BLaER1 (cell line): ENCODE measurements at regions not wholly inside any gene's neighbourhood (a gene's known extent, or its start where the extent isn't known, plus 50 kb on each side); places are given as distances from the start of the nearest gene placed in this dataset.
"Not testable (repeated sequence)": the region's sequence is repeated elsewhere in the genome, so short reads cannot be mapped to it uniquely, and the experiment has no call there.

Experiments used
- H3K27ac ChIP-seq: shearing (Covaris generic); formaldehyde crosslinking; 2 replicates; pipeline ENCODE4 v1.8.1; 2022
- H3K27me3 ChIP-seq: shearing (Covaris generic); formaldehyde crosslinking; 2 replicates; pipeline ENCODE4 v1.8.1; 2022
- H3K36me3 ChIP-seq: shearing (Covaris generic); formaldehyde crosslinking; 2 replicates; pipeline ENCODE4 v1.8.1; 2022
- H3K4me1 ChIP-seq: shearing (Covaris generic); formaldehyde crosslinking; 2 replicates; pipeline ENCODE4 v1.8.1; 2022
- H3K4me2 ChIP-seq: shearing (Covaris generic); formaldehyde crosslinking; 2 replicates; pipeline ENCODE4 v1.8.1; 2022
- H3K4me3 ChIP-seq: shearing (Covaris generic); formaldehyde crosslinking; 2 replicates; pipeline ENCODE4 v1.8.1; 2022
- H3K9ac ChIP-seq: shearing (Covaris generic); formaldehyde crosslinking; 2 replicates; pipeline ENCODE4 v1.8.1; 2022
- H3K9me3 ChIP-seq: shearing (Covaris generic); formaldehyde crosslinking; 2 replicates; pipeline ENCODE4 v1.8.1; 2022
- H4K20me1 ChIP-seq: shearing (Covaris generic); formaldehyde crosslinking; 2 replicates; pipeline ENCODE4 v1.8.1; 2022
- Cebpa-rat ChIP-seq: shearing (Covaris generic); IDR thresholded peaks from 2 replicates; pipeline ENCODE4 v1.8.1; 2022

GRCh38 chr6:11894212-11894611 is 115.6 kb upstream of the ADTRP start:
- no peaks in the 10 kb centered on the region for H3K4me1 ChIP-seq
- no peak overlapping the region for H3K27ac ChIP-seq
- no peak overlapping the region for H3K9ac ChIP-seq
- H3K9me3 ChIP-seq = no peaks in the 10 kb centered on the region
- no peak overlapping the region for H3K4me3 ChIP-seq
- H3K27me3 ChIP-seq = no peaks in the 10 kb centered on the region
- H4K20me1 ChIP-seq = no peaks in the 10 kb centered on the region
- H3K36me3 ChIP-seq = no peaks in the 10 kb centered on the region
- H3K4me2 ChIP-seq = no peak overlapping the region
- TF ChIP-seq Cebpa-rat = no peak

GRCh38 chr6:11891547-11891946 is 112.9 kb upstream of the ADTRP start:
- H3K9ac ChIP-seq = no peak overlapping the region
- H4K20me1 ChIP-seq = no peaks in the 10 kb centered on the region
- H3K36me3 ChIP-seq = no peaks in the 10 kb centered on the region
- no peak overlapping the region for H3K4me3 ChIP-seq
- H3K4me2 ChIP-seq = no peak overlapping the region
- no peaks in the 10 kb centered on the region for H3K4me1 ChIP-seq
- no peaks in the 10 kb centered on the region for H3K9me3 ChIP-seq
- H3K27ac ChIP-seq = no peak overlapping the region
- TF ChIP-seq Cebpa-rat = no peak
- no peaks in the 10 kb centered on the region for H3K27me3 ChIP-seq

GRCh38 chr6:11890849-11891248 is 112.2 kb upstream of the ADTRP start:
- Histone ChIP-seq H3K9ac (no peak overlapping the region), H3K4me3 (no peak overlapping the region), H3K27me3 (no peaks in the 10 kb centered on the region), H3K9me3 (no peaks in the 10 kb centered on the region), H3K4me1 (no peaks in the 10 kb centered on the region), H4K20me1 (no peaks in the 10 kb centered on the region), H3K4me2 (no peak overlapping the region), H3K36me3 (no peaks in the 10 kb centered on the region), H3K27ac (no peak overlapping the region)
- no peak for TF ChIP-seq Cebpa-rat

- no peak overlapping the region for H3K27ac ChIP-seq
- no peaks in the 10 kb centered on the region for H3K36me3 ChIP-seq
- H3K9ac ChIP-seq = no peak overlapping the region
- no peaks in the 10 kb centered on the region for H3K4me1 ChIP-seq
- H4K20me1 ChIP-seq = no peaks in the 10 kb centered on the region
- H3K4me3 ChIP-seq = no peak overlapping the region
- no peaks in the 10 kb centered on the region for H3K9me3 ChIP-seq
- H3K4me2 ChIP-seq = no peak overlapping the region
- H3K27me3 ChIP-seq = no peaks in the 10 kb centered on the region
- TF ChIP-seq Cebpa-rat = no peak
Measured at GRCh38 chr6:11890209-11890608, 111.6 kb upstream of the ADTRP start.

- Histone ChIP-seq H3K4me2 (no peak overlapping the region), H3K4me1 (no peaks in the 10 kb centered on the region), H3K27ac (no peak overlapping the region), H3K4me3 (no peak overlapping the region), H3K27me3 (no peaks in the 10 kb centered on the region), H3K36me3 (no peaks in the 10 kb centered on the region), H4K20me1 (no peaks in the 10 kb centered on the region), H3K9me3 (no peaks in the 10 kb centered on the region), H3K9ac (no peak overlapping the region)
- TF ChIP-seq Cebpa-rat = no peak
Measured at GRCh38 chr6:11889572-11889971, 111.0 kb upstream of the ADTRP start.

GRCh38 chr6:11888727-11889126 is 110.1 kb upstream of the ADTRP start:
- Histone ChIP-seq H3K9ac (no peak overlapping the region), H3K4me1 (no peaks in the 10 kb centered on the region), H3K4me2 (no peak overlapping the region), H4K20me1 (no peaks in the 10 kb centered on the region), H3K36me3 (no peaks in the 10 kb centered on the region), H3K27ac (no peak overlapping the region), H3K27me3 (no peaks in the 10 kb centered on the region), H3K9me3 (no peaks in the 10 kb centered on the region), H3K4me3 (no peak overlapping the region)
- no peak for TF ChIP-seq Cebpa-rat

- Histone ChIP-seq H3K27me3 (no peaks in the 10 kb centered on the region), H3K9me3 (0 out of 2 replicates have a peak, but pooled peaks cover 12% of the 10 kb centered on the region), H3K36me3 (no peaks in the 10 kb centered on the region), H3K9ac (no peak overlapping the region), H3K4me2 (no peak overlapping the region), H3K4me3 (no peak overlapping the region), H3K4me1 (no peaks in the 10 kb centered on the region), H4K20me1 (no peaks in the 10 kb centered on the region), H3K27ac (no peak overlapping the region)
- TF ChIP-seq Cebpa-rat = no peak
Measured at GRCh38 chr6:11885159-11885558, 106.6 kb upstream of the ADTRP start.

GRCh38 chr6:11883471-11883870 is 104.9 kb upstream of the ADTRP start:
- H3K27ac ChIP-seq, H3K36me3 ChIP-seq, H3K27me3 ChIP-seq, H3K4me1 ChIP-seq, H3K9ac ChIP-seq, H3K4me2 ChIP-seq, H3K4me3 ChIP-seq, H4K20me1 ChIP-seq: not testable (repeated sequence)
- H3K9me3 ChIP-seq = 0 out of 2 replicates have a peak, but pooled peaks cover 12% of the 10 kb centered on the region

GRCh38 chr6:11880156-11880555 is 101.6 kb upstream of the ADTRP start:
- not testable (repeated sequence) for H3K27ac ChIP-seq, H3K9ac ChIP-seq, H4K20me1 ChIP-seq, H3K4me3 ChIP-seq, H3K4me2 ChIP-seq, H3K36me3 ChIP-seq, H3K27me3 ChIP-seq, H3K4me1 ChIP-seq
- 0 out of 2 replicates have a peak, but pooled peaks cover 12% of the 10 kb centered on the region for H3K9me3 ChIP-seq

GRCh38 chr6:11878735-11879134 is 100.1 kb upstream of the ADTRP start:
- Histone ChIP-seq H3K9me3 (0 out of 2 replicates have a peak, but pooled peaks cover 12% of the 10 kb centered on the region), H4K20me1 (no peaks in the 10 kb centered on the region), H3K9ac (no peak overlapping the region), H3K4me3 (no peak overlapping the region), H3K4me1 (no peaks in the 10 kb centered on the region), H3K36me3 (no peaks in the 10 kb centered on the region), H3K27ac (no peak overlapping the region), H3K4me2 (no peak overlapping the region), H3K27me3 (no peaks in the 10 kb centered on the region)
- TF ChIP-seq Cebpa-rat = no peak

GRCh38 chr6:11878029-11878428 is 99.4 kb upstream of the ADTRP start:
- H3K4me3 ChIP-seq = no peak overlapping the region
- no peaks in the 10 kb centered on the region for H4K20me1 ChIP-seq
- no peak overlapping the region for H3K27ac ChIP-seq
- no peaks in the 10 kb centered on the region for H3K36me3 ChIP-seq
- no peak for TF ChIP-seq Cebpa-rat
- H3K9ac ChIP-seq = no peak overlapping the region
- H3K4me1 ChIP-seq = no peaks in the 10 kb centered on the region
- no peaks in the 10 kb centered on the region for H3K27me3 ChIP-seq
- no peak overlapping the region for H3K4me2 ChIP-seq
- H3K9me3 ChIP-seq = 0 out of 2 replicates have a peak, but pooled peaks cover 12% of the 10 kb centered on the region
